ENCODE measurements at regions not wholly inside any gene's neighbourhood (a gene's known extent, or its start where the extent isn't known, plus 50 kb on each side); places are given as distances from the start of the nearest gene placed in this dataset.
"Not testable (repeated sequence)": the region's sequence is repeated elsewhere in the genome, so short reads cannot be mapped to it uniquely, and the experiment has no call there.

DNA sequence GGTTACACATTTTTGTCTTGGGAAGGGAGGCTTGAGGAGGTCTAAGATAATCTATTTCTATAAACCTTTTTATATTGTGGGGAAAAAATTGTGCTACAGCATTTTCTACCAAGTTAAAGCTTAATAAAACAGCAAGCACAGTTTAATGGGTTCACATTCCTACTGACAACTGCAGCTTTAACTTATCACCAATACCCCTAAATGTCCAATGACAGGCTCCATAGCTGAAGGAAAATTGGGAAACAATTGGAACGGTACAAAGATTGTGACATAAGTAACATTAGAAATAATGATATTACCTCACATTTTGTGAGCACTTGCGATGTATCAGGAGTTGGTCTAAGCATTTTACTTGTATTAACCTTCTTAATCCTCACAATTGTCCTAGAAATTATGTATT, 79.5 kb upstream of the HAPLN1 start:
- DNase-seq (ENCODE audit: low read depth, low spot score) = no peak

GRCh38 chr5:83799020-83799419, 78.4 kb upstream of the HAPLN1 start:
- H3K4me1 ChIP-seq (ENCODE audit: control insufficient read depth, insufficient read depth, low read length); H3K27ac ChIP-seq (ENCODE audit: control insufficient read depth, insufficient read depth); FAIRE-seq; intact Hi-C loops (cut with micrococcal nuclease; ENCODE audit: unreplicated experiment); H3K79me2 ChIP-seq (ENCODE audit: control insufficient read depth, insufficient read depth, low read length); POLR2A ChIA-PET; H3K4me2 ChIP-seq (ENCODE audit: control insufficient read depth, insufficient read depth); H3K9ac ChIP-seq (ENCODE audit: control insufficient read depth, insufficient read depth, low read length); SMC1A ChIA-PET (ENCODE audit: uncharacterized antibody, unreplicated experiment); H3K36me3 ChIP-seq (ENCODE audit: control insufficient read depth in 2 of 2, insufficient read depth in 2 of 2, low read length in 1 of 2); DNase-seq (ENCODE audit: low read depth, low spot score); H3K27me3 ChIP-seq (replicated peaks in 1 of 2; ENCODE audit: control insufficient read depth in 2 of 2, insufficient read depth in 2 of 2, low read length in 1 of 2); H2AFZ ChIP-seq (ENCODE audit: control insufficient read depth, low read depth, low read length); in situ Hi-C loops (cut with MboI); H3K9me3 ChIP-seq (replicated peaks; ENCODE audit: control insufficient read depth, insufficient read depth, low read length); RAD21 ChIA-PET (ENCODE audit: unreplicated experiment); CTCF ChIA-PET; H3K4me3 ChIP-seq; H4K20me1 ChIP-seq (ENCODE audit: control insufficient read depth, insufficient read depth); ATAC-seq; BruUV-seq (replicated peaks): not testable (repeated sequence)
- 57% methylated on average over 10 of the region's 11 CpGs for whole genome bisulfite sequencing (ENCODE audit: insufficient coverage, insufficient replicate concordance, low lambda C conversion rate, missing lambda C conversion rate)

More for the DNA sequence above, 79.5 kb upstream of the HAPLN1 start:
- ChIA-PET SMC1A (ENCODE audit: uncharacterized antibody, unreplicated experiment) (no interaction called here), CTCF (no interaction called here), POLR2A (no interaction called here), RAD21 (ENCODE audit: unreplicated experiment) (no interaction called here)
- Histone ChIP-seq H3K4me1 (ENCODE audit: control insufficient read depth, insufficient read depth, low read length) (no peaks in the 10 kb centered on the region), H3K36me3 (ENCODE audit: control insufficient read depth in 2 of 2, insufficient read depth in 2 of 2, low read length in 1 of 2) (no peaks in the 10 kb centered on the region), H3K4me3 (no peak overlapping the region), H3K79me2 (ENCODE audit: control insufficient read depth, insufficient read depth, low read length) (no peaks in the 10 kb centered on the region), H2AFZ (ENCODE audit: control insufficient read depth, low read depth, low read length) (no peak overlapping the region), H4K20me1 (ENCODE audit: control insufficient read depth, insufficient read depth) (no peaks in the 10 kb centered on the region), H3K9me3 (replicated peaks; ENCODE audit: control insufficient read depth, insufficient read depth, low read length) (no peaks in the 10 kb centered on the region), H3K27me3 (replicated peaks in 1 of 2; ENCODE audit: control insufficient read depth in 2 of 2, insufficient read depth in 2 of 2, low read length in 1 of 2) (no peaks in the 10 kb centered on the region), H3K4me2 (ENCODE audit: control insufficient read depth, insufficient read depth) (no peak overlapping the region), H3K9ac (ENCODE audit: control insufficient read depth, insufficient read depth, low read length) (no peak overlapping the region), H3K27ac (ENCODE audit: control insufficient read depth, insufficient read depth) (no peak overlapping the region)
- TF ChIP-seq PML (IDR thresholded peaks at IDR 0.05; ENCODE audit: low read length) (no peak), MLLT1 (IDR thresholded peaks at IDR 0.05) (no peak), SIX5 (IDR thresholded peaks at IDR 0.05; ENCODE audit: low read depth, low read length, severe bottlenecking) (no peak), IKZF2 (IDR thresholded peaks at IDR 0.05) (no peak), CBX5 (IDR thresholded peaks at IDR 0.05; ENCODE audit: low read depth) (no peak), SMC3 (IDR thresholded peaks at IDR 0.05; ENCODE audit: borderline replicate concordance, low read length) (no peak), ASH2L (IDR thresholded peaks at IDR 0.05; ENCODE audit: borderline replicate concordance, low read depth) (no peak)
- no TSS peak for BruUV-seq (replicated peaks)
- in situ Hi-C loops (cut with MboI) = no loop called here
- 73% methylated on average over 2 of the region's 2 CpGs for WGBS (ENCODE audit: insufficient coverage, insufficient replicate concordance, low lambda C conversion rate, missing lambda C conversion rate)
- intact Hi-C loops (cut with micrococcal nuclease; ENCODE audit: unreplicated experiment) = no loop called here
- no peak for FAIRE-seq
- no peak for ATAC-seq
